Caco-2 (cell line): ENCODE measurements at regions not wholly inside any gene's neighbourhood (a gene's known extent, or its start where the extent isn't known, plus 50 kb on each side); places are given as distances from the start of the nearest gene placed in this dataset.
"Not testable (repeated sequence)": the region's sequence is repeated elsewhere in the genome, so short reads cannot be mapped to it uniquely, and the experiment has no call there.

Experiments used
- BruUV-seq: library from RNA; stranded (reverse); fragments of 400-500 nt; replicated peaks from 2 replicates; lab custom pipeline; 2021; lab: Mats Ljungman, UMichigan
- CTCF ChIA-PET: fragments of 300-600 bp; sonication (Branson Sonifier 250); formaldehyde crosslinking; loops from one replicate; lab custom pipeline; 2022; ENCODE audit warnings: antibody characterized with exemption; lab: Charles Lee
- POLR2A ChIA-PET: fragments of 300-600 bp; sonication (Branson Sonifier 250); formaldehyde crosslinking; loops from one replicate; lab custom pipeline; 2022; ENCODE audit warnings: antibody characterized with exemption; lab: Charles Lee
- DNase-seq, 2 experiments: peaks; one replicate each; pipeline versions ENCODE4 v3.0.0 to v3.0.0-alpha.2; 2020 to 2022
- H3K27me3 ChIP-seq: replicated peaks from 2 replicates; pipeline ENCODE4 v1.6.0; 2011; ENCODE audit warnings: low read length; ENCODE audit not compliant: control insufficient read depth, insufficient read depth
- H3K36me3 ChIP-seq: 2 replicates; pipeline ENCODE4 v1.5.1; 2011; ENCODE audit warnings: low read length; ENCODE audit not compliant: control insufficient read depth, insufficient read depth
- H3K4me1 ChIP-seq: fragments of 250-450 bp; sonication (Bioruptor Pico); 2 replicates; pipeline ENCODE4 v1.5.1; 2020; ENCODE audit warnings: mild to moderate bottlenecking
- H3K4me3 ChIP-seq: 2 replicates; pipeline ENCODE4 v1.5.1; 2011; ENCODE audit warnings: low read depth, mild to moderate bottlenecking, control low read depth, low read length
- H3K9me3 ChIP-seq: fragments of 250-450 bp; sonication (Bioruptor Pico); 2 replicates; pipeline ENCODE4 v1.5.1; 2020; ENCODE audit warnings: mild to moderate bottlenecking, moderate library complexity
- H3K27ac Mint-ChIP-seq: one replicate; pipeline ENCODE4 v1.8.0; 2022; ENCODE audit warnings: mixed read lengths; ENCODE audit not compliant: unreplicated experiment
- H3K27me3 Mint-ChIP-seq: one replicate; pipeline ENCODE4 v1.8.0; 2022; ENCODE audit warnings: mixed read lengths; ENCODE audit not compliant: insufficient read depth, unreplicated experiment
- H3K36me3 Mint-ChIP-seq: one replicate; pipeline ENCODE4 v1.8.0; 2022; ENCODE audit warnings: mild to moderate bottlenecking, mixed read lengths; ENCODE audit not compliant: insufficient read depth, unreplicated experiment
- H3K4me1 Mint-ChIP-seq: one replicate; pipeline ENCODE4 v1.8.0; 2022; ENCODE audit warnings: low read depth, mixed read lengths; ENCODE audit not compliant: unreplicated experiment
- H3K4me3 Mint-ChIP-seq: one replicate; pipeline ENCODE4 v1.8.0; 2022; ENCODE audit warnings: mild to moderate bottlenecking, moderate library complexity, mixed read lengths; ENCODE audit not compliant: unreplicated experiment
- H3K9me3 Mint-ChIP-seq: one replicate; pipeline ENCODE4 v1.8.0; 2022; ENCODE audit warnings: mixed read lengths; ENCODE audit not compliant: unreplicated experiment
- CTCF ChIP-seq, 2 experiments: fragments of 200-600 bp in 1 of 2; IDR thresholded peaks; 1 replicate in 1 of 2; 2 replicates in 1 of 2; pipeline versions ENCODE4 v1.5.1 to v1.8.0; 2011 to 2022; ENCODE audit warnings: antibody characterized with exemption in 1 of 2, control low read depth in 1 of 2, inconsistent platforms in 1 of 2, low read depth in 1 of 2, low read length in 1 of 2, mild to moderate bottlenecking in 1 of 2, moderate library complexity in 1 of 2; ENCODE audit not compliant: insufficient read depth in 1 of 2, severe bottlenecking in 1 of 2, unreplicated experiment in 1 of 2
- intact Hi-C: fragments of 100-400 bp; cut with micrococcal nuclease; formaldehyde crosslinking; loops from one replicate; pipeline ENCODE4 v1.10.0; 2022; ENCODE audit not compliant: unreplicated experiment

GRCh38 chrX:73979551-73980131 lies 127.1 kb upstream of the XIST start:
- Histone ChIP-seq H3K36me3 (no peaks in the 10 kb centered on the region), H3K9me3 (no peaks in the 10 kb centered on the region), H3K4me1 (0 out of 2 replicates have a peak, but pooled peaks cover 7% of the 10 kb centered on the region), H3K4me3 (no peak overlapping the region), H3K27me3 (no peaks in the 10 kb centered on the region)
- H3K27me3 Mint-ChIP-seq: no peaks in the 10 kb centered on the region
- no peaks in the 10 kb centered on the region for H3K4me1 Mint-ChIP-seq
- ChIA-PET POLR2A (no interaction called here), CTCF (no interaction called here)
- H3K36me3 Mint-ChIP-seq: peaks cover 3% of the 10 kb centered on the region
- TF ChIP-seq CTCF (IDR thresholded peaks at IDR 0.05; ENCODE audit: insufficient read depth in 1 of 2, low read depth in 1 of 2, low read length in 1 of 2, severe bottlenecking in 1 of 2, unreplicated experiment in 1 of 2): no peak
- intact Hi-C loops: no loop called here
- no peak overlapping the region for H3K4me3 Mint-ChIP-seq
- no peaks in the 10 kb centered on the region for H3K9me3 Mint-ChIP-seq
- no TSS peak for BruUV-seq
- no peak for DNase-seq
- no peak overlapping the region for H3K27ac Mint-ChIP-seq

- no TSS peak for BruUV-seq
- no peaks in the 10 kb centered on the region for H3K9me3 Mint-ChIP-seq
- no peak for DNase-seq
- Histone ChIP-seq H3K4me1 (0 out of 2 replicates have a peak, but pooled peaks cover 11% of the 10 kb centered on the region), H3K4me3 (no peak overlapping the region), H3K27me3 (no peaks in the 10 kb centered on the region), H3K9me3 (no peaks in the 10 kb centered on the region), H3K36me3 (no peaks in the 10 kb centered on the region)
- ChIA-PET POLR2A (no interaction called here), CTCF (no interaction called here)
- no peaks in the 10 kb centered on the region for H3K4me1 Mint-ChIP-seq
- intact Hi-C loops: no loop called here
- no peak for TF ChIP-seq CTCF (IDR thresholded peaks at IDR 0.05; ENCODE audit: insufficient read depth in 1 of 2, low read depth in 1 of 2, low read length in 1 of 2, severe bottlenecking in 1 of 2, unreplicated experiment in 1 of 2)
- H3K27ac Mint-ChIP-seq: no peak overlapping the region
- H3K36me3 Mint-ChIP-seq: no peaks in the 10 kb centered on the region
- no peaks in the 10 kb centered on the region for H3K27me3 Mint-ChIP-seq
- no peak overlapping the region for H3K4me3 Mint-ChIP-seq
Measured at GRCh38 chrX:73977542-73978169, 125.1 kb upstream of the XIST start.

GRCh38 chrX:73967461-73967860 lies 114.9 kb upstream of the XIST start:
- H3K27ac Mint-ChIP-seq, CTCF ChIA-PET, H3K4me3 ChIP-seq, H3K9me3 ChIP-seq, H3K36me3 Mint-ChIP-seq, H3K9me3 Mint-ChIP-seq, POLR2A ChIA-PET, H3K27me3 Mint-ChIP-seq, H3K27me3 ChIP-seq, H3K4me3 Mint-ChIP-seq, DNase-seq, intact Hi-C loops, H3K4me1 Mint-ChIP-seq, BruUV-seq, H3K4me1 ChIP-seq, H3K36me3 ChIP-seq: not testable (repeated sequence)
